Epithelial cell of prostate (primary cell): ENCODE measurements at regions not wholly inside any gene's neighbourhood (a gene's known extent, or its start where the extent isn't known, plus 50 kb on each side); places are given as distances from the start of the nearest gene placed in this dataset.

ENCODE experiments used
- DNase-seq: peaks from one replicate; pipeline ENCODE4 v3.0.0-alpha.2; 2011; ENCODE audit warnings: low read depth, low spot score
- H3K27ac ChIP-seq: fragments of 450-650 bp; 2 replicates; pipeline ENCODE4 v1.5.1; 2017; ENCODE audit warnings: mild to moderate bottlenecking

DNA sequence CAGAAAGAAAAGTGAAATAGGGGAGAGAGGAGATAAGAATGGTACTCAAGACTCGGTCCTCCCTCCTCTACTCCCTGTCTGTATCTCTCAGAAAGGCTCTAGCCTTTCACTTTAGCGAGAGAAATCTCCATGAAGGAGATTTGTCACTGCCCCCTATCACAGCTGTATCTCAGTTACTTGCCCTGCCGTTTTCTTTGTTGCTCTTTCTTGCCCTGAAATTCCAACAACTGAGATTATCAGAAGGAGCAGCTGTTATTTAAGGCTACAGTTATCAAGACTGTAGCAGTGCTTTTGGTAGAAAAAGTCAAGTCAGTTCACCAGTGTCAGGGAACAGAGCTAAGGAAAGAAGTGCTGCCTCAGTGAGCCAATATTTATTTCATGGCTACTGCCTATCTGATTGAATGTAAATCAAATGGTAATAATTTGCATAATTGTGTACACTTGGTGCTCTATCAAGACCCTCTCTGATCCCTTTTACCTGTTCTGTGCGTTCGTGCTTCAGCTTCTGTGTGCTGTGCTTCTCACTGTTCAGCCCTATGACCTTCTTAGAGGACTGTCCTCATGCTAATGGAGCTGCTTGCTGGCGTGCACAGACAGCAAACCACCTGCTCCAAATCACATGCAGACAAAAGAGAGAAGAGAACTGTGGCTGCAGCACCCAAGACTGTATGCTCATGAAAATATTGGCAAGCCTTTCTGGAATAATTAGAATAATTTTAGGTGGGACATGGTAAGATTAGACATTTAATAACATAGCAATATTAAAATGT lies 180.2 kb upstream of the FAM3C start:
- H3K27ac ChIP-seq = no peak overlapping the region
- no peak for DNase-seq

GRCh38 chr7:121575194-121575765 lies 179.2 kb upstream of the FAM3C start:
- H3K27ac ChIP-seq = no peak overlapping the region
- DNase-seq = no peak

GRCh38 chr7:121574109-121574508 lies 178.0 kb upstream of the FAM3C start:
- H3K27ac ChIP-seq = no peak overlapping the region
- no peak for DNase-seq

DNA sequence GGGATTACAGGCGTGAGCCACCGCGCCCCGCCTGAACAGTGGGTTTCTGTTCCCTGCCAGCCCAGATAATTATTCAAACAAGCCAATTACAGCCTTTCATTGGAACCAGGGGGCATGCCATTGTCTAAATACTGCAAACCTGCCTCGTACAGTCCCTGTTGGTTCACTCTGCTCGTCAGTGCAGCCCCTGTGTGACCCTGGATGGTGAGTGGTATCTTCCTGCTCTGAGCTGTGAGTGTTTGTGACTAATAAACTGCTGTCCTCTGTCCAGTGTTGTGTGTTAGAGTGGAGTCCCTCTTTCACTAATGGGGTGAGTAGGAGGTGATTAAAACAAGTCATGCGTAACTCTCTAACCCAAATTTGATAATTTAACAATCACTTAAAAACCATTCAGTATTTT lies 176.5 kb upstream of the FAM3C start:
- H3K27ac ChIP-seq = no peak overlapping the region
- no peak for DNase-seq

- H3K27ac ChIP-seq = no peak overlapping the region
- DNase-seq = no peak
Observed at GRCh38 chr7:121570365-121570764, 174.3 kb upstream of the FAM3C start.

- DNase-seq = no peak
- no peak overlapping the region for H3K27ac ChIP-seq
Observed at GRCh38 chr7:121563177-121563576, 167.1 kb upstream of the FAM3C start.

DNA sequence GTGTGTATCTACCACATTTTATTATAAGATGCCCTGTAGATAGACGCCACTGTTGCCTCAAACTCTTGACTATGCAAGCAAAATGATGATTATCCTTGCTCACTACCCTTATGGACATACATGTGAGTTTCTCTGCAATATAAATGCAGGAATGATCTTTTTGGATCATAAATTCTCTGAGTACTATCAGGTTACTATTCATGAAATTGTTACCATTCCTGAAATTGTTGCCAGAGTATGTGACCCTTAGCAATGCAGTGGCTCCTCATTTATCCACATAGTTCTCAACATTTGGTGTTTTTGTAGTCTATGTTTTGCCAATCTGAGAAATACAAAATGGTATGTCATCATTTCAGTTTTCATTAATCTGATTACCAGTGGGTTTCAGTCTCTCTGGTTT lies 166.2 kb upstream of the FAM3C start:
- no peak overlapping the region for H3K27ac ChIP-seq
- no peak for DNase-seq

DNA sequence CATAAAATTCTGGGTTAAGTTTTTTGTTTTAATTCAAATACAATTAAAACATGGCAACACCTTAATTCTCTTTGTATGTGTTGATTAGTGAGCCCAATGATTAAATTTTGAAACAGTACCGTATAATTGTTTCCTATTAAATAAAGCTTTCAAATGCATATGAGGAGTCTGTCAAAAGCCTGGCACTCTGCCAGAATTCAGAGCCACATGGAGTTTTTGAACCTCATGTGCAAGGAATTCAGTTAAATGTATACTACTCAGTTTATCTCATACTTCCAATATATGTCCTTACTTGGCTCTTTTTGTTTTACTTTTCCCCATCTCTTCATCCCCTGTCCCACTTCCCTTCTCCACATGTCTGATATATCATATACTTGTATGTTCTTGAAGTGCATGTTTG lies 165.6 kb upstream of the FAM3C start:
- DNase-seq = no peak
- no peak overlapping the region for H3K27ac ChIP-seq

GRCh38 chr7:121560267-121560990 lies 164.3 kb upstream of the FAM3C start:
- no peak for DNase-seq
- no peak overlapping the region for H3K27ac ChIP-seq

DNA sequence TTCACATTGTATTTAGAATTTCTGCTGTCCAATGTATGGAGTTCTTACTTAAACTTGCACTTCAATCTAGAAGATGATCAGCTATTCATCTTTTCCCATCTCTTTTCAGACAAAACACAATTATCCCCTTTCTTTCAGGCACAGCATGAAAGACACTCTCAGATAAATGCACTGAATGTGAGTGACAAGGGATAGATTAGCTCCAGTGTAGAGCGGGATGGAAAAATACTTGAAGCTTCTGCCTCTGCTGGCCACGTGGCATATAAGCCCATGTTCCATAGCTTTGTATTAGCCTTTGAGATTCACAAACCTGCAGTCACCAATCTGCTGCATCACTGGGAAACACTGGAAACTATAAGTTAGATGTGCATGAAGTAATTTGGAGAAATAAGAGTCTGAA lies 162.2 kb upstream of the FAM3C start:
- no peak overlapping the region for H3K27ac ChIP-seq
- no peak for DNase-seq

DNA sequence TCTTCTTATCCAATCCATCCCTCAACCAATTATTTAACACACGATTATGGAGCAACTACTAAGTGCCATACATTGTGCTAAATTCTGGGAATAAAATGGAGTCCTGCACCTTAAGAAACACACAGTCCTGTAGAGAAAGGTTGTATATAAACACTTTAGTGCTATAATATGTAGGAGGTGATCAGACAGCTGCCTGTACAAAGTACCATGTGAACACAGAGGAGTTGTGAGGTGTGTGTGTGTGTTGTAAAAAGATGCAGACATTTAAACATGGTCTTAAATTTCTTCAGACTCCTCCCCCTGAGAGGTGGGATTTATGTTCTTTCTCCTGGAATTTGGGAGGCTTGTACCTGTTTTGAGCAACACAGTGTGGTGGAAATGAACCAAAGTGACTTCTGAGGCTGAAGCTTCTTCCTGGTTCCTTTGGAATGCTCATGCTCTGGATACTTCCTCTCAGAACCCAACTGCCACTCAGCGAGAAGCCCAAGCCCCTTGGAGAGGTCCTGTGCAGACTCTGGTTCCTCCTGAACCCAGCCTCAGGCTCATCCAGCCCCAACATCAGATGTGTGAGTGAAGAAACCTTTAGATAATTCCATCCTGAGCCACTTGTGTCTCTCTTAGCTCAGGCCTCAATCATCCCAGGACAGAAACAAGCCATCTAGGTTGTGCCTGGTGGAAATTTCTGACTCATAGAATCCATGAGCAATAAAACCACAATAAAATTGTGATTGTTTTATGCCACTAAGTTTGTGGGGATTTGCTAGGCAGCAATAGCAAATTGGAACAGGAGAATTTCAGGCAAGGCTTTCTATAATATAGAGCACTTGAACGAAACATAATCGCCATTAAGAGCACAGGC lies 161.2 kb upstream of the FAM3C start:
- DNase-seq = no peak
- no peak overlapping the region for H3K27ac ChIP-seq

- no peak for DNase-seq
- no peak overlapping the region for H3K27ac ChIP-seq
Observed at GRCh38 chr7:121555558-121555957, 159.4 kb upstream of the FAM3C start.

GRCh38 chr7:121547544-121548092 lies 151.5 kb upstream of the FAM3C start:
- no peak overlapping the region for H3K27ac ChIP-seq
- DNase-seq = no peak

DNA sequence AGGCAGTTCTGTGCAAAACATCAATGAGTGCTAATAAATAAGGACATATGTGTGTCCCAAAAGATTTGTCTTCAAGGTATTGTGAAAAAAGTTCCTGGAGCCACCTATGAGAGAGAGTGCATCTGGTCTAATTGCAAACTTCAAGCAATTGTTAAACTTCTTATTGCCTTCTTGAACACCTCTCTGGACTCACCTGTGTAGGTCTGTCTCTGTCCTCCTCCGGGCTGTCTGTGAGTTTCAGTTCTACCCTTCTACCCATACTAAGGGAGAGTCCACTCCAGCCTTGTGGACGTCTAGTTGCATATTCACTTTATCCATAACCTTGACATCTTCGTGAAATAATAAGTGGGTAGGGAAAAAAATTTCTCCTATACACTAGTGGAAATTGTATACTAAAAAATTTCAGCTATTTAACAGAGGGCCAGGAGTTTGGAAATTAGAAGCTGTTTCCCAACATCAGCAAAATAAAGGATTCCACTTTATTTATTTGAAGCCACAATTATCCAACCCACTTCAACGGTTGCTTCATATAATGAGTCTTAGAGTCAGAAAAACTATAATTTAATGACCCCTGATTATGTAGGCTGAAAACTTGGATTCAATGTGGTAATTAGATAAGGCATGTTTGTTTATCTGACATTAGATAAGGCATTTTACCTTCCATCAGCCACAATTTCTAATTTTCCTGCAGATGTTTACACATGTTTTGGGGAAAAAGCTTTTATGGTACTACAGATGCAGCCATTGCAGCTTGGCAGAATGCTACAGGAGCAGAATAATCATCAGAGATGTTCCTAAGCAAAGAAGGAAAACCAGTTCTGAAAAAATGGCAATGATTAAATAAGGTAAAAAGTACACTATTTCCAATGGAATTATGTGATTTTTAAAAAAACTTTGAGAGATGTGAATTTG lies 150.8 kb upstream of the FAM3C start:
- no peak overlapping the region for H3K27ac ChIP-seq
- DNase-seq = no peak

GRCh38 chr7:121545418-121545817 lies 149.3 kb upstream of the FAM3C start:
- peak overlapping the region; percentile 78 for H3K27ac ChIP-seq
- DNase-seq = no peak

DNA sequence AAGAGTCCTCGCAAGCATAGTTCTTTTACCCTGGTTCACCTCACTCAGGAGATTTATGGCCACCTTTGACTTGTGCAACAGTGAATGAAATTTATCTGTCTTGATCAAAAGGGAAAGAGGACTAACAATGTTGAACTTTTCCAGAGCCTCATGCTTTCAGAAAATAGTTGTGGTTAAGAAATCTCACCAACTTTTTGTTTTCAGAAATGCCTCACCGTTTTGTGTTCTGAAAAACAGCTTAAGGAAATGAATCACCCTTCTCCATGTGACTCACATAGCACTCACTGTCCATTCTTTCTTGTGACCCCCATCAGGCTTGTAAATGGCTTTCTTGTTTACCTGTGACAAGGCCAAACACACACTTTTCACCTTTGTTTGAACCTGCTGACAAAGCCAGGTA lies 148.6 kb upstream of the FAM3C start:
- peak; percentile 99 for DNase-seq
- peak overlapping the region; percentile 78 for H3K27ac ChIP-seq

DNA sequence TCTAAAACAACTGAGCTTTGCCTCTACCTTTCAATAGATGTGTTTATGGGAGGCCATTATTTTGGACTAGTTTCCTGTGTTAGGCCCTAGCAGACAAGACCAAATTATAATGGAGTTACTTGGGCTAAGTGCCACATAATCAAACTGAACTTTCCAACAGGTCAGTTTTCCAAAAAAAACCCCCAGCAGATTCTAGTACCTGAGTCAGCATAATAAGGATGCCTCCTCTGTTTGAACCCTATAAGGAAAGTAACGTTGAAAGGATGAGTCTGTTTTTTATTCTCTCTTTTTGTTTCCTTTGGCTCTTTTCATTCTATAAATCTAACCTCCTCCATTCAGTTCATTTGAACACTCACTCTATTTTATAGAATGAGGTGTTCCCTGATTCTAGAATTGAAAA lies 148.1 kb upstream of the FAM3C start:
- DNase-seq = no peak
- H3K27ac ChIP-seq = peak overlapping the region; percentile 78

DNA sequence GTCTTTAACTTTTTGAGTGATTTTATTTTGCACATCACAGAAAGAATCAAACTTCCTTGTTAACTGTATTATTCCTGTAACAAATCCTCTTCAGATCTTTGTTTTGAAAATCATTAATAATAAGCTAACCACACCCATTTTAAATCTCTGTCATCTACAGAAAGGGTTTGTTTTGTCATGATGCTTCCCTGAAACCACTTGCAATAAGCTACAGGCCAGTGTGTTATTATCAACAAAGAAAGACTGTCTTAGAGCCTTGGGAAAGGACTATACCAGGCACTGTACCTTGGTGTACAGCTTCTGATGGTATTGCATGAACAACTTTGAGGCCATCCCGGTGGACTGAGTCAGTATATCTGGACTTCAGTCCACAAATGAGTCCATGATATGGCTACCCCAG lies 145.3 kb upstream of the FAM3C start:
- H3K27ac ChIP-seq = no peak overlapping the region
- DNase-seq = no peak

DNA sequence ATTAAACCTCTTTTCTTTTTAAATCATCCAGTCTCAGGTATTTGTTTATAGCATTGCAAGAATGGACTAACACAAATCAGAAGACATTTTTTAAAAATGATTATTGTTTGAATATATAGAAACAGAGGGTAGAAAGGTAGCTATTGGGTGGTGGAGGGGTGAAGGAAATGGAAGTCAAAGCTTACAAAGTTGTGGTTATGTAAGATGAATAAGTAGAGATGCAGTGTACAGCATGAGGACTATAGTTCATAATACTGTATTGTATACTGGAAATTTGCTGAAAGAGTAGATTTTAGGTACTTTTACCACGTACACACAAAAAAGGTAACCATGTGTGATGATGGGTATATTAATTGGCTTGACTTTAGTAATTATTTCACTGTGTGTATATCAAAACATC lies 144.0 kb upstream of the FAM3C start:
- no peak overlapping the region for H3K27ac ChIP-seq
- DNase-seq = no peak
